Stimulated activated CD8-positive, alpha-beta memory T cell treated with anti-CD3 and anti-CD28 coated beads, Interleukin-15, amount 100 ng/mL, for 1 hour (primary cell): ENCODE measurements at regions not wholly inside any gene's neighbourhood (a gene's known extent, or its start where the extent isn't known, plus 50 kb on each side); places are given as distances from the start of the nearest gene placed in this dataset.
"Not testable (repeated sequence)": the region's sequence is repeated elsewhere in the genome, so short reads cannot be mapped to it uniquely, and the experiment has no call there.

Source experiments
- DNase-seq: peaks from one replicate; pipeline ENCODE4 v3.0.0-alpha.2; 2020; ENCODE audit warnings: low read depth

- not testable (repeated sequence) for DNase-seq
These were observed 111.4 kb downstream of the CCDC74A start for GRCh38 chr2:131639001-131639620.

- no peak for DNase-seq
These were observed 113.9 kb downstream of the CCDC74A start for GRCh38 chr2:131641414-131642206.

GRCh38 chr2:131643180-131643579 is 115.5 kb downstream of the CCDC74A start:
- not testable (repeated sequence) for DNase-seq

GRCh38 chr2:131645177-131645765 is 117.6 kb downstream of the CCDC74A start:
- DNase-seq = no peak

GRCh38 chr2:131646220-131646619 is 118.5 kb downstream of the CCDC74A start:
- DNase-seq = not testable (repeated sequence)

- DNase-seq = no peak
These were observed 119.1 kb downstream of the CCDC74A start for GRCh38 chr2:131646669-131647297.

GRCh38 chr2:131648565-131648964 is 120.9 kb downstream of the CCDC74A start:
- DNase-seq = not testable (repeated sequence)

GRCh38 chr2:131652246-131652645 is 124.6 kb downstream of the CCDC74A start:
- DNase-seq = not testable (repeated sequence)

- not testable (repeated sequence) for DNase-seq
These were observed 126.4 kb downstream of the CCDC74A start for GRCh38 chr2:131654107-131654506.

- no peak for DNase-seq
These were observed 129.3 kb downstream of the CCDC74A start for GRCh38 chr2:131656816-131657633.

- no peak for DNase-seq
These were observed 130.4 kb downstream of the CCDC74A start for GRCh38 chr2:131657895-131658768.

- no peak for DNase-seq
These were observed 131.1 kb downstream of the CCDC74A start for GRCh38 chr2:131658769-131659131.

- no peak for DNase-seq
These were observed 131.5 kb downstream of the CCDC74A start for GRCh38 chr2:131659168-131659572.

- DNase-seq = not testable (repeated sequence)
These were observed 133.6 kb downstream of the CCDC74A start for GRCh38 chr2:131661101-131661782.

GRCh38 chr2:131661884-131662535 is 134.3 kb downstream of the CCDC74A start:
- not testable (repeated sequence) for DNase-seq

- DNase-seq = not testable (repeated sequence)
These were observed 135.8 kb downstream of the CCDC74A start for GRCh38 chr2:131663501-131663900.

- not testable (repeated sequence) for DNase-seq
These were observed 138.0 kb downstream of the CCDC74A start for GRCh38 chr2:131665716-131666115.

GRCh38 chr2:131668794-131669540 is 141.3 kb downstream of the CCDC74A start:
- not testable (repeated sequence) for DNase-seq
